Loucy (cell line): ENCODE measurements at regions not wholly inside any gene's neighbourhood (a gene's known extent, or its start where the extent isn't known, plus 50 kb on each side); places are given as distances from the start of the nearest gene placed in this dataset.

ENCODE experiments used
- H2AFZ ChIP-seq: fragments of 200-600 bp; sonication (generic); 2 replicates; pipeline ENCODE4 v1.6.0; 2016; ENCODE audit warnings: antibody characterized with exemption, mild to moderate bottlenecking, low read length, moderate library complexity
- H3F3A ChIP-seq: fragments of 200-600 bp; 2 replicates; pipeline ENCODE4 v1.6.0; 2016; ENCODE audit warnings: antibody characterized with exemption, low read depth, mild to moderate bottlenecking
- H3K27me3 ChIP-seq: fragments of 200-600 bp; sonication (generic); 2 replicates; pipeline ENCODE4 v1.6.1; 2014; ENCODE audit warnings: low read length, mild to moderate bottlenecking; ENCODE audit not compliant: insufficient read depth, poor library complexity, severe bottlenecking
- H3K36me3 ChIP-seq: fragments of 200-600 bp; sonication (generic); 2 replicates; pipeline ENCODE4 v1.6.1; 2016; ENCODE audit warnings: low read length; ENCODE audit not compliant: insufficient read depth
- H3K4me1 ChIP-seq: fragments of 200-600 bp; sonication (generic); 2 replicates; pipeline ENCODE4 v1.5.1; 2014; ENCODE audit warnings: low read length, mild to moderate bottlenecking; ENCODE audit not compliant: insufficient read depth, poor library complexity, severe bottlenecking
- H3K4me2 ChIP-seq: fragments of 200-600 bp; sonication (generic); 2 replicates; pipeline ENCODE4 v1.6.0; 2014; ENCODE audit warnings: antibody characterized with exemption, low read length, low read depth, mild to moderate bottlenecking; ENCODE audit not compliant: poor library complexity, severe bottlenecking
- H3K4me3 ChIP-seq: fragments of 200-600 bp; sonication (generic); 2 replicates; pipeline ENCODE4 v1.5.1; 2014; ENCODE audit warnings: low read length, mild to moderate bottlenecking, mixed read lengths; ENCODE audit not compliant: poor library complexity, severe bottlenecking
- H3K79me2 ChIP-seq: fragments of 200-600 bp; sonication (generic); 2 replicates; pipeline ENCODE4 v1.6.1; 2014; ENCODE audit warnings: low read length; ENCODE audit not compliant: insufficient read depth
- H3K9ac ChIP-seq: fragments of 200-600 bp; sonication (generic); 2 replicates; pipeline ENCODE4 v1.6.0; 2014; ENCODE audit warnings: mild to moderate bottlenecking, low read depth, low read length, moderate library complexity; ENCODE audit not compliant: poor library complexity, severe bottlenecking
- H3K9me2 ChIP-seq: fragments of 200-600 bp; sonication (generic); replicated peaks from 2 replicates; pipeline ENCODE4 v1.6.1; 2016; ENCODE audit warnings: low read depth, low read length, mixed read lengths
- H3K9me3 ChIP-seq: fragments of 200-600 bp; sonication (generic); 2 replicates; pipeline ENCODE4 v1.6.1; 2014; ENCODE audit warnings: mild to moderate bottlenecking, antibody characterized with exemption, low read length, low read depth; ENCODE audit not compliant: insufficient read depth
- H4K20me1 ChIP-seq: fragments of 200-600 bp; sonication (generic); 2 replicates; pipeline ENCODE4 v1.6.0; 2014; ENCODE audit warnings: antibody characterized with exemption, low read length, mild to moderate bottlenecking; ENCODE audit not compliant: insufficient read depth, poor library complexity, severe bottlenecking
- CTCF ChIP-seq: fragments of 200-600 bp; sonication (generic); conservative IDR thresholded peaks from 2 replicates; pipeline ENCODE4 v1.5.1; 2014; ENCODE audit warnings: mild to moderate bottlenecking, antibody characterized with exemption, low read length
- EZH2phosphoT487 ChIP-seq: fragments of 200-600 bp; IDR thresholded peaks from 2 replicates; pipeline ENCODE4 v1.6.1; 2018; ENCODE audit warnings: antibody characterized with exemption, mild to moderate bottlenecking, moderate library complexity, borderline replicate concordance

- Histone ChIP-seq H3K79me2 (no peaks in the 10 kb centered on the region), H3F3A (peaks cover 6% of the 10 kb centered on the region; the same call in 1 of the 2 replicates), H3K27me3 (no peaks in the 10 kb centered on the region), H3K9me2 (no peaks in the 10 kb centered on the region), H3K9ac (no peak overlapping the region), H3K4me2 (no peak overlapping the region), H4K20me1 (no peaks in the 10 kb centered on the region), H3K9me3 (no peaks in the 10 kb centered on the region), H3K36me3 (no peaks in the 10 kb centered on the region), H3K4me3 (no peak overlapping the region), H3K4me1 (peaks cover 47% of the 10 kb centered on the region), H2AFZ (no peak overlapping the region)
- TF ChIP-seq CTCF (no peak), EZH2phosphoT487 (no peak)
Observed at GRCh38 chr20:53832499-53832898, 237.9 kb downstream of the BCAS1 start.

GRCh38 chr20:53831812-53832211 lies 238.2 kb upstream of the ZNF217 start:
- Histone ChIP-seq H2AFZ (no peak overlapping the region), H4K20me1 (no peaks in the 10 kb centered on the region), H3F3A (peaks cover 6% of the 10 kb centered on the region; the same call in 1 of the 2 replicates), H3K27me3 (no peaks in the 10 kb centered on the region), H3K9ac (no peak overlapping the region), H3K4me3 (no peak overlapping the region), H3K79me2 (no peaks in the 10 kb centered on the region), H3K36me3 (no peaks in the 10 kb centered on the region), H3K9me3 (no peaks in the 10 kb centered on the region), H3K9me2 (no peaks in the 10 kb centered on the region), H3K4me2 (no peak overlapping the region), H3K4me1 (peaks cover 53% of the 10 kb centered on the region)
- TF ChIP-seq EZH2phosphoT487 (no peak), CTCF (no peak)

GRCh38 chr20:53831228-53831627 lies 237.6 kb upstream of the ZNF217 start:
- H3K4me1 ChIP-seq = peaks cover 58% of the 10 kb centered on the region
- no peak overlapping the region for H3K4me2 ChIP-seq
- no peaks in the 10 kb centered on the region for H3K36me3 ChIP-seq
- H4K20me1 ChIP-seq = no peaks in the 10 kb centered on the region
- no peaks in the 10 kb centered on the region for H3K27me3 ChIP-seq
- no peak overlapping the region for H2AFZ ChIP-seq
- no peak overlapping the region for H3K4me3 ChIP-seq
- H3K9me3 ChIP-seq = no peaks in the 10 kb centered on the region
- no peak overlapping the region for H3K9ac ChIP-seq
- H3F3A ChIP-seq = peaks cover 6% of the 10 kb centered on the region; the same call in 1 of the 2 replicates
- H3K79me2 ChIP-seq = no peaks in the 10 kb centered on the region
- H3K9me2 ChIP-seq = no peaks in the 10 kb centered on the region
- TF ChIP-seq CTCF (no peak), EZH2phosphoT487 (no peak)
